MCF 10A (cell line): ENCODE measurements at regions not wholly inside any gene's neighbourhood (a gene's known extent, or its start where the extent isn't known, plus 50 kb on each side); places are given as distances from the start of the nearest gene placed in this dataset.
A peak's percentile ranks its signal among the peaks of the same experiment; 100 is the strongest.

Source experiments
- BruUV-seq: library from RNA; stranded (reverse); fragments of 400-500 nt; replicated peaks from 2 replicates; lab custom pipeline; 2021; lab: Mats Ljungman, UMichigan
- CTCF ChIA-PET: fragments of 300-600 bp; sonication (Branson Sonifier 250); formaldehyde crosslinking; extraction: SDS; loops from one replicate; lab custom pipeline; 2021; ENCODE audit warnings: antibody characterized with exemption, inconsistent platforms; lab: Yijun Ruan, JAX
- POLR2A ChIA-PET: fragments of 300-600, 350-650 bp; sonication (Branson Sonifier 250); formaldehyde crosslinking; extraction: SDS; loops from one replicate; lab custom pipeline; 2020; ENCODE audit warnings: antibody characterized with exemption, inconsistent platforms; lab: Yijun Ruan, JAX
- DNase-seq: peaks from one replicate; pipeline ENCODE4 v3.0.0-alpha.2; 2018; ENCODE audit not compliant: unreplicated experiment
- H3K27ac Mint-ChIP-seq: one replicate; pipeline ENCODE4 v1.8.0; 2022; ENCODE audit warnings: mild to moderate bottlenecking, low read depth, mixed read lengths; ENCODE audit not compliant: unreplicated experiment
- H3K27me3 Mint-ChIP-seq: one replicate; pipeline ENCODE4 v1.8.0; 2022; ENCODE audit warnings: mixed read lengths; ENCODE audit not compliant: insufficient read depth, unreplicated experiment
- H3K36me3 Mint-ChIP-seq: one replicate; pipeline ENCODE4 v1.8.0; 2022; ENCODE audit warnings: mild to moderate bottlenecking, moderate library complexity, mixed read lengths; ENCODE audit not compliant: insufficient read depth, unreplicated experiment
- H3K4me1 Mint-ChIP-seq: one replicate; pipeline ENCODE4 v1.8.0; 2022; ENCODE audit warnings: mixed read lengths; ENCODE audit not compliant: insufficient read depth, unreplicated experiment
- H3K4me3 Mint-ChIP-seq: one replicate; pipeline ENCODE4 v1.8.0; 2022; ENCODE audit warnings: mild to moderate bottlenecking, moderate library complexity, mixed read lengths; ENCODE audit not compliant: unreplicated experiment
- H3K9me3 Mint-ChIP-seq: one replicate; pipeline ENCODE4 v1.8.0; 2022; ENCODE audit warnings: mixed read lengths; ENCODE audit not compliant: unreplicated experiment
- intact Hi-C: fragments of 100-400 bp; cut with micrococcal nuclease; formaldehyde crosslinking; loops from 2 replicates; pipeline ENCODE4 v1.14.1; 2022
- TF ChIP-seq, protein P1 (sequence below): fragments of 200-600 bp; IDR thresholded peaks from one replicate; pipeline ENCODE4 v1.8.0; 2022; ENCODE audit warnings: antibody characterized with exemption, mild to moderate bottlenecking; ENCODE audit not compliant: unreplicated experiment

- ChIA-PET POLR2A (interaction anchor here (0.9 kb wide), 1 partner anchor 18 kb away, joined by 3 read pairs; no protein-coding TSS in a partner anchor), CTCF (interaction anchor here (0.6 to 3.1 kb wide), 27 partner anchors 9 to 1762 kb away, joined by 3 to 59 read pairs (median 4); no protein-coding TSS in a partner anchor)
- TF ChIP-seq, protein P1, sequence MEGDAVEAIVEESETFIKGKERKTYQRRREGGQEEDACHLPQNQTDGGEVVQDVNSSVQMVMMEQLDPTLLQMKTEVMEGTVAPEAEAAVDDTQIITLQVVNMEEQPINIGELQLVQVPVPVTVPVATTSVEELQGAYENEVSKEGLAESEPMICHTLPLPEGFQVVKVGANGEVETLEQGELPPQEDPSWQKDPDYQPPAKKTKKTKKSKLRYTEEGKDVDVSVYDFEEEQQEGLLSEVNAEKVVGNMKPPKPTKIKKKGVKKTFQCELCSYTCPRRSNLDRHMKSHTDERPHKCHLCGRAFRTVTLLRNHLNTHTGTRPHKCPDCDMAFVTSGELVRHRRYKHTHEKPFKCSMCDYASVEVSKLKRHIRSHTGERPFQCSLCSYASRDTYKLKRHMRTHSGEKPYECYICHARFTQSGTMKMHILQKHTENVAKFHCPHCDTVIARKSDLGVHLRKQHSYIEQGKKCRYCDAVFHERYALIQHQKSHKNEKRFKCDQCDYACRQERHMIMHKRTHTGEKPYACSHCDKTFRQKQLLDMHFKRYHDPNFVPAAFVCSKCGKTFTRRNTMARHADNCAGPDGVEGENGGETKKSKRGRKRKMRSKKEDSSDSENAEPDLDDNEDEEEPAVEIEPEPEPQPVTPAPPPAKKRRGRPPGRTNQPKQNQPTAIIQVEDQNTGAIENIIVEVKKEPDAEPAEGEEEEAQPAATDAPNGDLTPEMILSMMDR: peak; percentile 63
- intact Hi-C loops: loop anchor here (1.0 kb wide), 2 partner anchors 40 to 368 kb away; no protein-coding TSS in a partner anchor
- Mint-ChIP-seq H3K27ac (no peak overlapping the region), H3K36me3 (no peaks in the 10 kb centered on the region), H3K27me3 (no peaks in the 10 kb centered on the region), H3K9me3 (no peaks in the 10 kb centered on the region), H3K4me3 (no peak overlapping the region), H3K4me1 (peaks cover 11% of the 10 kb centered on the region)
- no TSS peak for BruUV-seq
- peak; percentile 72 for DNase-seq
Observed at GRCh38 chr3:157572559-157573270, 69.5 kb upstream of the VEPH1 start.

DNA sequence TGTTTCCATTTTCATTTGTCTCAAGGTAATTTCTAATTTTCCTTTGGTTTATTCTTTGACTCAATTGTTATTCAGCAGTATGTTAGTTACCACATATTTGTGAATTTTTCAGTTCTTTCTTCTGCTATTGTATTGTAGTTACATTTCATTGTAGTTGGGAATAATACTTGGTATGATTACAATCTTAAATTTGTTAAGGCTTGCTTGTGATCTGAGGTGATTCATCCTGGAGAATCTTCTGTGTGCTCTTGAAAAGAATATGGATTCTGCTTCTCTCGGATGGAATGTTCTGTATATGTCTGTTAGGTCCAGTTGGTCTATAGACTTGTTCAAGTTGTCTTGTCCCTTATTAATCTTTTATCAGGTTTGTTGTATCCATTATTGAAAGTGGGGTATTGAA is 63.4 kb upstream of the VEPH1 start:
- POLR2A ChIA-PET: interaction anchor here (0.6 kb wide), 1 partner anchor 77 kb away, joined by 3 read pairs; no protein-coding TSS in a partner anchor
- intact Hi-C loops: no loop called here
- no TSS peak for BruUV-seq
- TF ChIP-seq, protein P1: no peak
- no peaks in the 10 kb centered on the region for H3K4me1 Mint-ChIP-seq
- H3K9me3 Mint-ChIP-seq: peaks cover 1% of the 10 kb centered on the region
- no peak overlapping the region for H3K4me3 Mint-ChIP-seq
- DNase-seq: no peak
- H3K27ac Mint-ChIP-seq: no peak overlapping the region
- H3K36me3 Mint-ChIP-seq: no peaks in the 10 kb centered on the region
- H3K27me3 Mint-ChIP-seq: peaks cover 20% of the 10 kb centered on the region
- CTCF ChIA-PET: no interaction called here

GRCh38 chr3:157559401-157559800 is 56.2 kb upstream of the VEPH1 start:
- Mint-ChIP-seq H3K27ac (no peak overlapping the region), H3K27me3 (no peaks in the 10 kb centered on the region)
- TF ChIP-seq, protein P1: no peak

More at GRCh38 chr3:157559401-157559800, 56.2 kb upstream of the VEPH1 start:
- DNase-seq: no peak
- H3K4me1 Mint-ChIP-seq: no peaks in the 10 kb centered on the region
- no peaks in the 10 kb centered on the region for H3K36me3 Mint-ChIP-seq
- CTCF ChIA-PET: interaction anchor here (0.6 to 0.7 kb wide), 2 partner anchors 362 to 423 kb away, joined by 4 to 5 read pairs; no protein-coding TSS in a partner anchor
- POLR2A ChIA-PET: no interaction called here
- no peak overlapping the region for H3K4me3 Mint-ChIP-seq
- intact Hi-C loops: no loop called here
- peaks cover 6% of the 10 kb centered on the region for H3K9me3 Mint-ChIP-seq
- no TSS peak for BruUV-seq
